MCF 10A (cell line): ENCODE measurements at regions not wholly inside any gene's neighbourhood (a gene's known extent, or its start where the extent isn't known, plus 50 kb on each side); places are given as distances from the start of the nearest gene placed in this dataset.

Experiments used
- BruUV-seq: library from RNA; stranded (reverse); fragments of 400-500 nt; replicated peaks from 2 replicates; lab custom pipeline; 2021; lab: Mats Ljungman, UMichigan
- CTCF ChIA-PET: fragments of 300-600 bp; sonication (Branson Sonifier 250); formaldehyde crosslinking; extraction: SDS; loops from one replicate; lab custom pipeline; 2021; ENCODE audit warnings: antibody characterized with exemption, inconsistent platforms; lab: Yijun Ruan, JAX
- POLR2A ChIA-PET: fragments of 300-600, 350-650 bp; sonication (Branson Sonifier 250); formaldehyde crosslinking; extraction: SDS; loops from one replicate; lab custom pipeline; 2020; ENCODE audit warnings: antibody characterized with exemption, inconsistent platforms; lab: Yijun Ruan, JAX
- DNase-seq: peaks from one replicate; pipeline ENCODE4 v3.0.0-alpha.2; 2018; ENCODE audit not compliant: unreplicated experiment
- H3K27ac Mint-ChIP-seq: one replicate; pipeline ENCODE4 v1.8.0; 2022; ENCODE audit warnings: mild to moderate bottlenecking, low read depth, mixed read lengths; ENCODE audit not compliant: unreplicated experiment
- H3K27me3 Mint-ChIP-seq: one replicate; pipeline ENCODE4 v1.8.0; 2022; ENCODE audit warnings: mixed read lengths; ENCODE audit not compliant: insufficient read depth, unreplicated experiment
- H3K36me3 Mint-ChIP-seq: one replicate; pipeline ENCODE4 v1.8.0; 2022; ENCODE audit warnings: mild to moderate bottlenecking, moderate library complexity, mixed read lengths; ENCODE audit not compliant: insufficient read depth, unreplicated experiment
- H3K4me1 Mint-ChIP-seq: one replicate; pipeline ENCODE4 v1.8.0; 2022; ENCODE audit warnings: mixed read lengths; ENCODE audit not compliant: insufficient read depth, unreplicated experiment
- H3K4me3 Mint-ChIP-seq: one replicate; pipeline ENCODE4 v1.8.0; 2022; ENCODE audit warnings: mild to moderate bottlenecking, moderate library complexity, mixed read lengths; ENCODE audit not compliant: unreplicated experiment
- H3K9me3 Mint-ChIP-seq: one replicate; pipeline ENCODE4 v1.8.0; 2022; ENCODE audit warnings: mixed read lengths; ENCODE audit not compliant: unreplicated experiment
- CTCF ChIP-seq: fragments of 200-600 bp; IDR thresholded peaks from one replicate; pipeline ENCODE4 v1.8.0; 2022; ENCODE audit warnings: antibody characterized with exemption, mild to moderate bottlenecking; ENCODE audit not compliant: unreplicated experiment
- intact Hi-C: fragments of 100-400 bp; cut with micrococcal nuclease; formaldehyde crosslinking; loops from 2 replicates; pipeline ENCODE4 v1.14.1; 2022

- no peak overlapping the region for H3K27ac Mint-ChIP-seq
- H3K4me3 Mint-ChIP-seq = no peak overlapping the region
- no peaks in the 10 kb centered on the region for H3K27me3 Mint-ChIP-seq
- TF ChIP-seq CTCF = no peak
- intact Hi-C loops = no loop called here
- peaks cover 15% of the 10 kb centered on the region for H3K9me3 Mint-ChIP-seq
- ChIA-PET POLR2A (no interaction called here), CTCF (no interaction called here)
- no TSS peak for BruUV-seq
- peaks cover 9% of the 10 kb centered on the region for H3K4me1 Mint-ChIP-seq
- no peak for DNase-seq
- H3K36me3 Mint-ChIP-seq = no peaks in the 10 kb centered on the region
Observed at GRCh38 chr6:86586195-86586594, 351.1 kb upstream of the HTR1E start.

GRCh38 chr6:86581833-86582232 is 355.5 kb upstream of the HTR1E start:
- POLR2A ChIA-PET = no interaction called here
- no peaks in the 10 kb centered on the region for H3K27me3 Mint-ChIP-seq
- DNase-seq = peak; percentile 64
- no peak overlapping the region for H3K4me3 Mint-ChIP-seq
- H3K4me1 Mint-ChIP-seq = peaks cover 9% of the 10 kb centered on the region
- CTCF ChIA-PET = no interaction called here
- no peaks in the 10 kb centered on the region for H3K36me3 Mint-ChIP-seq
- peak overlapping the region; percentile 44 for H3K27ac Mint-ChIP-seq
- intact Hi-C loops = no loop called here
- H3K9me3 Mint-ChIP-seq = peaks cover 25% of the 10 kb centered on the region
- no peak for TF ChIP-seq CTCF
- BruUV-seq = no TSS peak

GRCh38 chr6:86563197-86563596 is 374.1 kb upstream of the HTR1E start:
- TF ChIP-seq CTCF = no peak
- intact Hi-C loops = no loop called here
- ChIA-PET CTCF (no interaction called here), POLR2A (no interaction called here)
- DNase-seq = no peak
- H3K27ac Mint-ChIP-seq = no peak overlapping the region
- H3K4me1 Mint-ChIP-seq = no peaks in the 10 kb centered on the region
- H3K4me3 Mint-ChIP-seq = no peak overlapping the region
- BruUV-seq = no TSS peak
- no peaks in the 10 kb centered on the region for H3K36me3 Mint-ChIP-seq
- H3K27me3 Mint-ChIP-seq = no peaks in the 10 kb centered on the region
- peaks cover 7% of the 10 kb centered on the region for H3K9me3 Mint-ChIP-seq

- CTCF ChIA-PET = no interaction called here
- no peaks in the 10 kb centered on the region for H3K4me1 Mint-ChIP-seq
- no peak overlapping the region for H3K27ac Mint-ChIP-seq
- no TSS peak for BruUV-seq
- no peak overlapping the region for H3K4me3 Mint-ChIP-seq
- DNase-seq = no peak
- TF ChIP-seq CTCF = no peak
- intact Hi-C loops = no loop called here
- H3K9me3 Mint-ChIP-seq = peaks cover 8% of the 10 kb centered on the region
- no peaks in the 10 kb centered on the region for H3K27me3 Mint-ChIP-seq
- POLR2A ChIA-PET = no interaction called here
- no peaks in the 10 kb centered on the region for H3K36me3 Mint-ChIP-seq
Observed at GRCh38 chr6:86558318-86558717, 379.0 kb upstream of the HTR1E start.
